Mucosa of descending colon (tissue), 3 donors: ENCODE measurements at regions not wholly inside any gene's neighbourhood (a gene's known extent, or its start where the extent isn't known, plus 50 kb on each side); places are given as distances from the start of the nearest gene placed in this dataset.

Experiments
- ATAC-seq: fragments of 200-7000 bp; cut with Tn5 transposase; one replicate; pipeline ENCODE4 v1.9.1; 2020; ENCODE audit warnings: mild to moderate bottlenecking, moderate library complexity
- DNase-seq, 3 donors: peaks; one replicate each; pipeline ENCODE4 v3.0.0-alpha.2; 2020
- H3K36me3 ChIP-seq: fragments of 200-600 bp; one replicate; pipeline ENCODE4 v1.8.0; 2021; ENCODE audit warnings: low read depth, mild to moderate bottlenecking
- H3K4me1 ChIP-seq: fragments of 200-600 bp; one replicate; pipeline ENCODE4 v1.8.0; 2021; ENCODE audit warnings: low read depth, mild to moderate bottlenecking
- H3K4me3 ChIP-seq: fragments of 200-600 bp; one replicate; pipeline ENCODE4 v1.8.0; 2021; ENCODE audit warnings: mild to moderate bottlenecking
- H3K9me3 ChIP-seq: fragments of 200-600 bp; one replicate; pipeline ENCODE4 v1.8.0; 2021; ENCODE audit warnings: mild to moderate bottlenecking
- CTCF ChIP-seq: fragments of 200-600 bp; IDR thresholded peaks from one replicate; pipeline ENCODE4 v1.8.0; 2022; ENCODE audit warnings: antibody characterized with exemption, mild to moderate bottlenecking
- intact Hi-C, 2 donors: fragments of 100-400 bp; cut with DNase I in 1 of 2; cut with micrococcal nuclease in 1 of 2; formaldehyde crosslinking; loops; one replicate each; pipeline versions ENCODE4 v1.11.0 to v1.11.1; 2022; cut with DNase I, micrococcal nuclease
- donor health status: DM: no; HTN: no; CAD: no; lungs with moderate emphysema.
- donor health status: DM: no; HTN: no; CAD: no.
- donor health status: DM: no; HTN: yes; CAD: no.

DNA sequence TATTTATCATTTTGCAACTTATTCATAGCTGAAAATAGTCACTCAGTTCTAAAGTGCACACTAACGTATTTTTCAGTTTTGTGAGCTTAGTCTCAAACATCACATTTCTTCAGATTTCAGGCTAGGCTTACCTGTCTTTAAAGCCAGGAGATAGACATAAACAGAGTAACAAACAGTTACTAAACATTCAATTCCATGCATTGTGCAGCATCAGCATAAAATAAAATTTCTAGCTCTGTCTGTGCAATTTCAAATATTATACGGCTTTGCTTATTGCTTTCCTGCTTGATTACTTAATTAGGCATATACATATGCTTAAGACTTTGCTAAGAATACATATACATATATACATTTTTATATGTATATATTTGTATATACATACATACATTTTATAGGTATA lies 637.0 kb downstream of the NR4A2 start:
- ATAC-seq (no peak), DNase-seq (no peak)
- Histone ChIP-seq H3K9me3 (no peaks in the 10 kb centered on the region), H3K4me3 (no peak overlapping the region), H3K36me3 (no peaks in the 10 kb centered on the region), H3K4me1 (no peaks in the 10 kb centered on the region)
- TF ChIP-seq CTCF, result no peak
- intact Hi-C loops, result no loop called here

GRCh38 chr2:155692856-155693255 lies 639.7 kb downstream of the NR4A2 start:
- ATAC-seq, result no peak
- no peak for TF ChIP-seq CTCF
- Histone ChIP-seq H3K4me3 (no peak overlapping the region), H3K9me3 (no peaks in the 10 kb centered on the region), H3K36me3 (no peaks in the 10 kb centered on the region), H3K4me1 (no peaks in the 10 kb centered on the region)
- intact Hi-C loops, result no loop called here
- DNase-seq, result no peak

DNA sequence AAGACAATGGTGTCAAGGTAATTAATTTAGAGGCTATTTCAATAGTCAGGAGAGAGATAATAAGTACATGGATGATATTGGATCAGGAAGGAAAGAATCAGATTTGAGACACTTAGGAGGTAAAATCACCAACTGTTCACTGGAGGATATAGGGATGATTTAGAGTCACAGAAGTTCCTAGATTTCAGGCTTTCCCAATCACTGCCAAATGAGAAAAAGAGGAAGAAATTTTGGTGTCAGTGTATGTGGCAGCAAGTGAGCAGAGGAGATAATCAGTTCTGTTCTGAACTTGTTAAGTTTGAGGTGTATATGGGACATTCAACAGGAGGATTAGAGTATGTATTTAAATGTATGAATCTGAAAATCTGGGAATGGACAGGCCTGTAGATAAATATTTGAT lies 640.4 kb downstream of the NR4A2 start:
- Histone ChIP-seq H3K36me3 (no peaks in the 10 kb centered on the region), H3K4me1 (no peaks in the 10 kb centered on the region), H3K4me3 (no peak overlapping the region), H3K9me3 (no peaks in the 10 kb centered on the region)
- TF ChIP-seq CTCF, result no peak
- intact Hi-C loops, result no loop called here
- ATAC-seq (no peak), DNase-seq (no peak)

- ATAC-seq (no peak), DNase-seq (no peak)
Measured at GRCh38 chr2:155690785-155691184, 641.7 kb downstream of the NR4A2 start.

GRCh38 chr2:155689791-155690190 lies 642.7 kb downstream of the NR4A2 start:
- DNase-seq (no peak), ATAC-seq (no peak)
- TF ChIP-seq CTCF, result no peak
- no peaks in the 10 kb centered on the region for H3K9me3 ChIP-seq
- no peaks in the 10 kb centered on the region for H3K36me3 ChIP-seq
- no peaks in the 10 kb centered on the region for H3K4me1 ChIP-seq
- no peak overlapping the region for H3K4me3 ChIP-seq
- intact Hi-C loops, result no loop called here

More at GRCh38 chr2:155690785-155691184, 641.7 kb downstream of the NR4A2 start:
- no peaks in the 10 kb centered on the region for H3K36me3 ChIP-seq
- no peaks in the 10 kb centered on the region for H3K9me3 ChIP-seq
- intact Hi-C loops, result no loop called here
- H3K4me3 ChIP-seq, result no peak overlapping the region
- no peak for TF ChIP-seq CTCF
- H3K4me1 ChIP-seq, result no peaks in the 10 kb centered on the region

GRCh38 chr2:155687181-155687580 lies 645.3 kb downstream of the NR4A2 start:
- no peak for ATAC-seq
- Histone ChIP-seq H3K4me3 (no peak overlapping the region), H3K9me3 (no peaks in the 10 kb centered on the region), H3K36me3 (no peaks in the 10 kb centered on the region), H3K4me1 (no peaks in the 10 kb centered on the region)
- intact Hi-C loops, result no loop called here
- no peak for DNase-seq
- TF ChIP-seq CTCF, result no peak
